HG02852 (cell line): ENCODE measurements at regions not wholly inside any gene's neighbourhood (a gene's known extent, or its start where the extent isn't known, plus 50 kb on each side); places are given as distances from the start of the nearest gene placed in this dataset.

Experiments used
- ATAC-seq: cut with Tn5 transposase; IDR thresholded peaks from one replicate; pipeline ENCODE4 v1.9.1; 2021; ENCODE audit warnings: mild to moderate bottlenecking, moderate library complexity; ENCODE audit not compliant: unreplicated experiment

DNA sequence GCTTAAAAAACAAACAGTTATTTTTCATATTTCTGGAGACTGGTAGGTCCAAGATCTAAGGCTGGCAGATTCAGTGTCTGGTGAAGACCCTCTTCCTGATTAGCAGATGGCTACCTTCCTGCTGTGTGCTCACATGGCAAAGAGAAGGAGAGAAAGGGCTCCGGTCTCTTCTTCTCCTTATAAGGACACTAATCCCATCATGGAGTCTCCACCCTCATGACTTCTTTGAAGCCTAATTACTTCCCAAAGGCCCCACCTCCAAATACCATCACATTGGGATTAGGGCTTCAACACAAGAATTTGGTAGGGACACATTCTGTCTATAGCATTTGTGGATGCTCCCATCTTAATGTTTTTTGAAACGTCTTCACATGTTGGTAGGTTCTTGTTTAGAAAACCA is 391.1 kb downstream of the TMEM161B start:
- no peak for ATAC-seq

DNA sequence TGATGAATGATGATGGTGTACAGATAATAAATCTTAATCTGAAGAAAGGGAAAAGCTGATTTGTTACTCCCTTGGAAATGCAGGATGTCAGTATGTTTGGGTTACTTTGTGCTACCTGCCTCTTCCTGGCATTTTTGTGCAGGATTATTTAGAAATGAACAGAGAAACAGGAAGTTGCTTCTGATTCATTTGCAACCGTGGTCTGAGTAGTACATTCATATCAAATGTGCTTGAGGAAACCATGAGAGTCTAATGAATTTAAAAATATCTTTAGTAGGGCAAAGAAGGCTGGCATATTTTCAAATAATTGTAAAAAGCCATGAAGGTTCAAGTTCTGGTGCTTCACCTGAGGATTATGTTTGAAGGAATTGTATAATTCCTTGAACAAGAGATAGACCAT is 391.6 kb downstream of the TMEM161B start:
- ATAC-seq = no peak

DNA sequence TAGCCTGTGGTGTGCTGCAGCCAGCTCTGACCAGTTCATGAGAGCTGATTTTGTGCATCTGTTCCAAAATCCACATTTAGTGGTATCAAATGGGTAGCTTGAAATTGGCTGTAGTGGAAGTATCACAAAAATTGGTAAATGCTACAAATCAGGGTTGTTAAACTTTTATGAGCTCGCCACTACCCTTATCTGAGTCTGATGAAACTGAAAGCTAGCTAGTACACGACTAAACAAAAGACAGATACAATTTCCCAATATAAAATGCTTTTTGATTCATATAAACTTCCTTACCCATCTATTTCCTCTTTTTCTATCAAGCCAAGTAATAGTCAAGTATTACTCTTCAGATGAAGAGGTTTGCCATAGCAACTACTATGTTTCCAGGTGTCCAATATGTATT is 392.0 kb downstream of the TMEM161B start:
- no peak for ATAC-seq

DNA sequence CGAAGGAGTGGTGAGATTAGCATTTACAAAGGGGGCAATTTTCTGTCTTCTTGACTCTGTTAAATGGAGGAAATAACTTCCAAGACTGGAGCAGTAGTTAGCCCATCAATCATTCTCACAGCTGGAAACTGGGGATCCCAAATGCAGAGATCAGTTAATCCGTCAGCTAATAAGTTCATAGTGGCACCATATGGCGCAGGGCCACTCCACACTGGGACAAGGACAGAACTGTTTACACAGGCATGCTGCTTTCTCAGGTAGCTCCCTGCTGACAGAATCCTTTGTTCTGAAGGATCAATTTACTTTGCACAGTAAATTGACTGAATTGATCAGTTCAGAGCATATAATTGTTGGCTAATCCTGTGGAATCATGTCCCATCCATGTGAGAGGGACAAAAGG is 395.7 kb downstream of the TMEM161B start:
- no peak for ATAC-seq

DNA sequence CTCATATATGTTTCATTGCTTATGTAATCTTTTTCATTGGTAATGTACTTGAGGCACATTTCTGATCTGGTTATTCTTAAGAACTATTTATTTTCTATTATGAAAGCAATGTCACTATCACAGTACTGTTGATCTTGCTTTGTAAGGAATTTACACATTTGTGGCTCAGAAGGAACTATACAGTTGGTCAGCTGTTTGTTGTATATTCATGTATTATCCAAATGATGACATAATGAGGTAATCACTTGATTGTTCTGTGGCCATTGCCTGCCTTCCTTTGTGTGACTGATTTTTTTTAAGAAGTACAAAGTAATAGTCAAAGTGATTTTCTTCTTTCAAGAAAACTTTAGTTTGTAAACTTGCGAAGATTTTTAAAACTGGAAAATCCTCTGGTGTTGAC is 399.9 kb downstream of the TMEM161B start:
- no peak for ATAC-seq

DNA sequence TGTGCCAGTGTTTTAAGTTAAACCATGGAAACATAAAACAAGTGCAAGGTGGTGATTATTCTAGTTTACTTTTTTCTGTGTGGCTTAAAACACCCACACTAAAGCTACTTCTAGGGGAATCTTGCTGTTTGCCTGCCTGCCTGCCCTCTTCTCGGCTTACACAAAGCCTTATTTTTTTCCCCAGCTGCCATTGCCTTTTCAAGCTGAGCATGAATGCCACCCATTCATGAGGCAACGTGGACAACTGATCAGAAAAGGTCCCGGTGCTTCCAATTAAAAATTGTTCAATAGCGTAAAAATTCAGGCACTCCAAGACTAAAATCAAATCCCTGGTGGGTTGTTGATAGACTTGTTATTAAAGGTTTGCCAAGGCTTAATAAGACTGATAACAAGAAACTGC is 401.4 kb downstream of the TMEM161B start:
- no peak for ATAC-seq

DNA sequence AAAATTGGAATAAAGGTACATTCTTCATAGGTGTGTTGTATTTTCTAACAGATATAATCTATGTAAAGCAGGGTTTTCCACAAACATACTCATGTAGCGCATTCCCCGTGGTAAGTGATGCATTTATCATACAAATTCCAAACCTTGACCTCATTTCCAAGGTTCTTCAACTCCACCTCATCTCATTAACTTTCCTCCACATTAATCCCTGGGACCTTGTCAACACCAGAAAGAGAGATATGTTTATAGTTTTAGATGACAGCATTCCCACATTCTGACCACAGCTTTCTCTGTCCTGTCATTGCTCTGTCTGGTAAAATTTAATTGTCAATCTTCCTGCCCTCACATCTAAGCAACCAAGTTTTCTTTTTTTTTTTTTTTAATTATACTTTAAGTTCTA is 415.1 kb downstream of the TMEM161B start:
- ATAC-seq = no peak

DNA sequence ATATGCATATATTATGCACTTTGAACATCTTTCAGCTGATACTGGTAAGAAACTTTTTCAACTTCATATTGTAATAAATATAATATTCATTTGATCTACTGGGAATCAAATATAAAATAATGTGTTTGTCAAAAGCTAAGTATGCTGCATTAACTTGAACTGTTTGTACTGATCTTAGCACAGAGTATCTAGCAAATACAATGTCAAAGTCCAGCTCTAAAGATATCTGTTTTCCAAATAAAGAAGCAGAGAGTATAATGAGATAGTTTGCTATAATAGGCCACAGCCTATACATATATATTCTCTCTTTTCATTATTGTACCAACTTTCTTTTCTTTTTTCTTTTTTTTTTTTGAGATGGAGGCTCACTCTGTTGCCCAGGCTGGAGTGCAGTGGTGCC is 417.0 kb downstream of the TMEM161B start:
- no peak for ATAC-seq

DNA sequence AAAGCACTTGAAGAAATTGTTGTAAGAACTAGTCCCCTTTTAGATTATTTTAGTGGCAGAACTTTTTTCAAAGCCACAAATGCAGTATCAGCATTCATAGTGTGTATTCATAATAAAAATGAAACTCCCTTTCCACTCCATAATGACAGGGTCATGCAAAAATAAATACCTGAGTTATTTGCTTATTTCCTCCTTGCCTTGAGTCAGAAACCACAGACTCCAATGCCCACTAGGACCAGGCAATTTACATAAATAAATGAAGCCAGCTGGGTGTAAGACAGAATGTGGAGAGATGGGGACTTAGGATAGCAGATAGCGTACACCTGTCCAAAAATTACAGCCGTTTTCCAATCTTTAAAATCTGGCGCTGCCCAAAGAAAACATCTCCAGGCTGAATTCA is 417.8 kb downstream of the TMEM161B start:
- ATAC-seq = no peak

DNA sequence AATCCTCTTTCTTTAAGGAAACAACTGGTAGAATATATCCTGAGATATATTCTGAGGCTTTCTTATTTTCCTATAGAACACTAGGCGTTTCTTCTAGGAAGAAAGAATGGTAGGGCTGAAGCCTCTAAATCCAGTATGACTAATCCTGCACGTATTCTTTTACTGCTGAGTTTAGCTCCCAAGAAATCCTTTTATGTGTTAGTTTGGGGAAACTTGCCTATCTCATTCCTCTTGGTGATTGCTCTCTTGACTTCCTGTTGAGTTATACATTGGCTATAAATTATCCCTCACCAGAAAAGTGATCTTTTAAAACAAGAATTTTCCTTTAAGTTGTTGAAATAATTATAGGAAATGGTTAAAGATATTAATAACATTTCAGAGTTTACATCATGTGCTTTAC is 422.9 kb downstream of the TMEM161B start:
- no peak for ATAC-seq

DNA sequence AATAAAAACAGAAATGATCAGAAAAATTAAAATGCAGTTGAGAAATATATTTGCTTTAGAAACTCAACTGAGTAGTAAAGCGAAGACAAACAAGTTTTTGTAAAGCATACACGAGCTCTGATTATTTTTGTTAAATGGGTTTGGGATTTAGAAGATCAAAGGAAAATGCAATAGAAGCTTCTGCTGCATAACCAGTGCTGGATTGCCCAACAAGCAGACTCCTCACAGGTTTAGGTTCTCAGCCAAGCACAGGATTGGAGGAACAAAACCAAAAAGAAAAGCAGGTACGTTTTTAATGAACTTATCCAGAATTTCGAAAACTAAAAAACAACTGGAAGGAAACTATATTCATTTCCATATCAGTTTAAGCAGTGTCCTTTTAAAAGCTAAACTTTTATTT is 423.8 kb downstream of the TMEM161B start:
- ATAC-seq = no peak

DNA sequence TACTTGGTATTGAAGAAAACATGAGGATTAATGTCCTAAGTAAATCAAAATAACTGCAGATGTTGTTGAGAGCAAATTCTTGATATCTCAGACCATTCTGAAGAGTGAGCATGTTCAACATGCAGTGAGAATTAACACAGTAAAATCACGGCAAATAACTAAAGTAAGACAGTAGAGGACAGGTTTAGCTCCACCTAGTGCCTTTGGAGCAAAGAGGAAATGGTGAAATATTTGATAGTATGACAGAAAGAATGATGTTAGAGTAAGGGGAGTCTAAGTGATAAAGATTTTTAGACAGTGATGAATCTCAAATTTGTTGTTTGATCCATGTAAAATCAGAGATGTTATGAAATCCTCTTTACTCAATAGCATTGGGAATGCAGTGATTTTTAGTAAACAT is 424.2 kb downstream of the TMEM161B start:
- no peak for ATAC-seq

DNA sequence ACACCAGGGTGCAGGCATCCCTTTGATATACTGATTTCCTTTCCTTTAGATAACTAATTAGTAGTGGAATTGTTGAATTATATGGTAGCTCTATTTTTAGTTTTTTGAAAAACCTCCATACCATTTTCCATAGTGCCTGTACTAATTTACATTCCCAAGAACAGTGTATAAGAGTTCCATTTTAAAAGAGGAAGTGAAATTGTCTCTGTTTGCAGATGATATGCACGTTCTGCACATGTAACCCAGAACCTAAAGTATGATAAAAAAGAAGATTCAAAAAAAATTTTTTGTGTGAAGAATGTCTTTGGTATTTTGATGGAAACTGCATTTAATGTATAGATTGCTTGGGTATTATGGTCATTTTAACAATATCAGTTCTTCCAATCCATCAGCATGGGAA is 424.0 kb upstream of the CCNH start:
- no peak for ATAC-seq

DNA sequence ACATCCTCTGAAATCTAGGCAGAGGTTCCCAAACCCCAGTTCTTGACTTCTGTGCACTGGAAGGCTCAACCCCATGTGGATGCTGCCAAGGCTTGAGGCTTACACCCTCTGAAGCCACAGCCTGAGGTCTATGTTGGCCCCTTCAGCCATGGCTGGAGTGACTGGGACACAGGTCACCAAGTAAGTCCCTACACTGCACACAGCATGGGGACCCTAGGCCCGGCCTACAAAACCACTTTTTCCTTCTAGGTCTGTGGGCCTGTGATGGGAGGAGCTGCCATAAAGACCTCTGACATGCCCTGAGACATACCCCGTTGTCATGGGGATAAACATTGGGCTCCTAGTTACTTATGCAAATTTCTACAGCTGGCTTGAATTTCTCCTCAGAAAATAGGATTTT is 418.8 kb upstream of the CCNH start:
- no peak for ATAC-seq

DNA sequence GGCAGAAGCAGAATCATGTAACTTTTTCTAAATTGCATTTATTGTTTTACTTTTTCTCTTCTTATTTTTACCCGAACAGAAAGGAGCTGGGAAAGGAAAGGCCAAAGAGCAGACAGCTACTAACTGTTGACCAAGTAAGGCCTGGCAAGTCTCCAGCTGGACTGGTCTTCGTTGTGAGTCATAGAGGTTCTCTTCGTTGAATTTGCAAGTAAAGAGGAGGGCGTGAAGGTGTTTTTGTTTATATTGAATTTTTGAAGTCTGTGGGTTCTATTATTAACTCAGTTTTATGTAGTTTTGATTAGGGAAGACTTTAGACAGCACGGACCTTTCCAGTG is 416.5 kb upstream of the CCNH start:
- ATAC-seq = no peak

DNA sequence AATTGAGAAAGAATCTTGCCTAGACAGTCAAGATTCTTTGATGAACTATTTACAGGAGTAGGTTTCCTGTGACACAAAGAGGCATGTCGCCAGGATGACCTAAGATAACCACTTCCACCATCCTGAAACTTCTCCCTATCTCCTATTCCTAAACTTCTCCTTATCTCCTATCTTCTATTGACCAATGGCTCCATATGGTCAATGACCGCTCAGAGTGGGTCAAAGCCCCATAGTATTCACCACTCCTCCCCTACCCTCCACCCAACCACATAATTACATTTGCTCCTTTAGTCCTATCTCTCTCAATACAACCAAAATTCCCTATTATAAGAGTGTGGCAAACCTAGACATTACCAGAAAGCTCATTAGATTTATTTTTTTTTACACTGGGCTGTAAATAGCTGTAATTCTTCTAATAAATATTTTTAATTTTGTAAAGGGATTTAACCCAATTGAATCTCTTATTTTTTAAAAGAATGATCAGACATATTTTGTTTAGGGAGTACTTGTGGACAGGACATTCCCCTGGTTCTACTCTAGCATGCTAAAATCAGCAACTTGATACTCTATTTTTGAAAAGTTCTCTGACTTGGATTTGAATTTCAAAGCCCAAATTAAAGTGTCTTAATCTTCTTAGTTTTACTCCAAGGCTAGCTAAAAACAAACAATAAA is 416.0 kb upstream of the CCNH start:
- no peak for ATAC-seq

DNA sequence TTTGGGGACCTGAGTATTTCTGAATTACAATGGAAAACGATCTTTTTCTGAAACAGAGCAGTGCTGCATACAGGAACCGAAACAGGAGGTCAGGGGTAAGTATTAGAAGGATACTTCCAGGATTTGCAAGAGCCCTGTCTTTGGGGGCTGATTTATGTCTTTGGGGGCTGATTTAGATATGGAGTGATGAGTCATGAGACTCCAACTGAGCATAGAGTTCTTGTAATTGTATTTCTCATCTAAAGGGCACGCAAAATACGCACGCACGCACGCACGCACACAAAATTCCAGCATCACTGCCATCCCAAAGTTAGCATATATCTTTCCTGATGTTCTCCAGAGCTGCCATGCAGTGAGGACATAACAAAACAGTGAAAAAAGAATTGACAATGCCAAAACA is 414.8 kb upstream of the CCNH start:
- no peak for ATAC-seq

DNA sequence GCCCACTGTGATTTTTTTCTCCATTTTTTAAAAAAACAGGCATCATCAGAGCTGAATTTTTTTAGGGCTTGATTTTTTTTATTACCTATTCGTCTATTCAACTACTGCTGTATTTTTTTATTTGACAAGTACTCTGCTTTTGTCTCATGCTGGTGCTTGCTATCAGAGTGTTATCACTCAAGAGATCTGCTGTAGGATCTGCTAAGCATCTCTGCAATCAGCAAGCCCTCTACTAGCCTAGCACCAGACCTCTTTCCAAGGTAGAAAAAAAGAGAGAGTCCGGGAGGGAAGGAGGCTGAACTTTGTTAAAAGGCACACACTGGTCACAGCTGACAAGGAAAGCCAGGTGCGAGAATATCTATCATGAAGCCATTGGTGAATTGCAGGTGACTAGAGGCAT is 413.8 kb upstream of the CCNH start:
- no peak for ATAC-seq

DNA sequence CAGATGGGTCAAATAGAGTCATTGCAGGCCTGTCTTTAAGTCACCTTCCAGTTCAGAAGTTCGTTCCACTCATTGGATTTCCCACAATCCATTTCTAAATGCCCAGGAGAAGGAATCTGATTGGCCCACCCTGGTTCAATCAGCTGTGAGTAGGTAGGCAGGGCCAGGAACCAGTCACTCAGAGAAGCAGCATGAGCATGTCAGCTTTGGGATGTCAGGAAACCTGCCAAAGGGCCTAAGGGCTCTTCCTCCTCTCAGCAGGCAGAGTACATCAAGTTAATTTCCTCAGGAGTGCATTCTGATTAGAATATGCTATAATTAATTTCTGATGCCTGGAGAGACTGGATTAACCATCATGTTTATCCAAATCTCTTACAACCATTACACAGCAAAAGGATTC is 412.9 kb upstream of the CCNH start:
- no peak for ATAC-seq

DNA sequence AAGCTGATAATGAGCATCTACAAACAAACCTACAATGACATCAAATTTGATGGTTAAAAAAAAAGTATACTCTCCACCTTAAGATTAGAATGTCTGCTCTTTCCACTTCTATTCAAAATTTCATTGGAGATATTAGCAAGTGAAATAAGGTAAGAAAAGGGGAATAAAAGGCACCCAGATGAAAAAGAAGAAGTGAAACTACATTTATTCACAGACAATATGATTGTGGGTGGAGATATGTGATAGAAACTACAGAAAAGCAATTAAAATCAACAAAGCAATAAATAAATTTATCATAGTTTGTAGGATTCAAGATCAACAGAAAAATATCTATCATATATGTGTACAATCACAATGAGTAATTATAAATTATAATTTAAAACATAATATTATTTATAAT is 395.1 kb upstream of the CCNH start:
- no peak for ATAC-seq

DNA sequence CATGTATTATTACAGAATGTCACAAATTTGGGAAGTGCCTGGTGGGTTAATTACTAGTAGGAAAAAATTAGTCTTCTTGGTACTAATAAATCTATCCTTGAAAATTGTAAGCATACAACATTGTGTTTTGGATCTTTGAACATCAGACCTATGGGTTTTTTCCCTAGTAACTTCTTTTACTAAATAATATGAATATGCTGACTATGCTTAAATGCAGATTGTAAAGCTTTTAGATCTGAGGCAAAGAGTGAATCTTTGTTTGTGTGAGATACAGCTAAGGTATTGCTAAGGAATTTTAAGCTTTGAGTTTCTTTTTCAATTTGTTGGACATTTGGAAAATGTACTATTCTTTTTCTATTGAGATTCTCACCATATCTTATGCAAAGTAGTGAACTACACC is 390.6 kb upstream of the CCNH start:
- ATAC-seq = no peak

DNA sequence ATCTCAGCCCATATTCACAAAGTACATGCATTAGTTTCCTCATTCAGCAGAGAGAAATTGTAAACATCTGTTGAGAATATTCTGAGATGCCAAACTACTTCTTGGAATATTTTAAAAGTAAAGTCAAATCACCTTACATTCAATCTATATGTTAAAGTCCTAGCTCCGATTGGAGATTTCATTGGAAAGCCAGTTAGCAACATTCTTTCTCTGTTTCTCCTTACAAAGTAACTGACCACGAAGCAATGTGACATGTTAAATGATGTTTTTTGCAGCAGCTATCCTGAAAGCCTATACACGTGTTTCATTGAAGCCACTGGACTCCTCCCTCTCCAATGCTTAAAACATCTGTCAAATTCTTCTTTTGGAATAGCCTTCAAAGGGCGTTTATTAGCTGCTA is 379.1 kb upstream of the CCNH start:
- no peak for ATAC-seq

DNA sequence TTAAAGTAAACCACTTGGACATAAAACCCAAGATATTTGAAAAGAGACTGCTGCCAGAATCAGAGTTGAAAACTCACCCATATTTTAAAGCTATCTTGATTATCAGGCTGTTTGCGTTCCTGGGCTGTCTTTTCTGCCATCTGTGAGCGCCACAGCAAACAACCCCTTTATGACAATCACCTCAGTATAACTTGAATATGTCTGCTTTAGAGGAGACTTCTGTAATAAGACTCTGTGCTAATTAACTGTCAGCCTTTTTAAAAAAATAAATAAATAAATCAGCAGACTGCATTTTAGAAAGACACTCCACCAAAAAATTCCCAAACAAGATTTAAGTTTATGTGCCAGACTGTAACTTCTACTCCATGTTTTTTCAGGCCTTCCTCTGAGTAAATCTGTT is 375.7 kb upstream of the CCNH start:
- ATAC-seq = no peak
